ENCODE measurements at regions not wholly inside any gene's neighbourhood (a gene's known extent, or its start where the extent isn't known, plus 50 kb on each side); places are given as distances from the start of the nearest gene placed in this dataset.

DNA sequence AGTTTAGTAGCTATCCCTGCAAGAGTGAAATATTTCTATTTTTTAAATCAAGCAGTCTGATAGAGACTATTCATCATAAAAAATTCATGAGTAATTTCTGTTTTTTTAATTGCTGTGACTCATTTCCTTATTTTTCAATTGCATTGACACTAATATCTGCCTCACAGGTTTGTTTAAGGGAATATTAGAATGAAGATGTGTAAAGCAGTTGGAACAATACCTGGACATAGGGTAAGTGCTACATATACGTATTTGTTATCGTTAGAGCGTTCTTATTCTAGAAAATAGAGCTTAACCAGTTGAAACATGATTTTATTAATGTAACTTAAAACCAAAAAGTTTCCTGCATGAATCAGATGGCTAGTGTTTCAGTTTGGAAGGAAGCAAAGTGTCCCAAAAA is 2211.3 kb downstream of the PCDH7 start (continued):
- TF ChIP-seq, protein P1, sequence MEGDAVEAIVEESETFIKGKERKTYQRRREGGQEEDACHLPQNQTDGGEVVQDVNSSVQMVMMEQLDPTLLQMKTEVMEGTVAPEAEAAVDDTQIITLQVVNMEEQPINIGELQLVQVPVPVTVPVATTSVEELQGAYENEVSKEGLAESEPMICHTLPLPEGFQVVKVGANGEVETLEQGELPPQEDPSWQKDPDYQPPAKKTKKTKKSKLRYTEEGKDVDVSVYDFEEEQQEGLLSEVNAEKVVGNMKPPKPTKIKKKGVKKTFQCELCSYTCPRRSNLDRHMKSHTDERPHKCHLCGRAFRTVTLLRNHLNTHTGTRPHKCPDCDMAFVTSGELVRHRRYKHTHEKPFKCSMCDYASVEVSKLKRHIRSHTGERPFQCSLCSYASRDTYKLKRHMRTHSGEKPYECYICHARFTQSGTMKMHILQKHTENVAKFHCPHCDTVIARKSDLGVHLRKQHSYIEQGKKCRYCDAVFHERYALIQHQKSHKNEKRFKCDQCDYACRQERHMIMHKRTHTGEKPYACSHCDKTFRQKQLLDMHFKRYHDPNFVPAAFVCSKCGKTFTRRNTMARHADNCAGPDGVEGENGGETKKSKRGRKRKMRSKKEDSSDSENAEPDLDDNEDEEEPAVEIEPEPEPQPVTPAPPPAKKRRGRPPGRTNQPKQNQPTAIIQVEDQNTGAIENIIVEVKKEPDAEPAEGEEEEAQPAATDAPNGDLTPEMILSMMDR (IDR thresholded peaks at IDR 0.05; ENCODE audit: control extremely low read depth in 1 of 3, insufficient read depth in 1 of 3, low read depth in 1 of 3, low read length in 3 of 3): no peak
- TF ChIP-seq FOSL1 (IDR thresholded peaks at IDR 0.05; ENCODE audit: insufficient read depth, low read depth, low read length): no peak
- no peak for TF ChIP-seq RXRA (IDR thresholded peaks at IDR 0.05; ENCODE audit: insufficient read depth, low read depth, low read length)
- no peak for TF ChIP-seq ZNF274 (IDR thresholded peaks at IDR 0.05; ENCODE audit: borderline replicate concordance, extremely low read depth, low read length)
